ENCODE measurements at regions not wholly inside any gene's neighbourhood (a gene's known extent, or its start where the extent isn't known, plus 50 kb on each side); places are given as distances from the start of the nearest gene placed in this dataset.

DNA sequence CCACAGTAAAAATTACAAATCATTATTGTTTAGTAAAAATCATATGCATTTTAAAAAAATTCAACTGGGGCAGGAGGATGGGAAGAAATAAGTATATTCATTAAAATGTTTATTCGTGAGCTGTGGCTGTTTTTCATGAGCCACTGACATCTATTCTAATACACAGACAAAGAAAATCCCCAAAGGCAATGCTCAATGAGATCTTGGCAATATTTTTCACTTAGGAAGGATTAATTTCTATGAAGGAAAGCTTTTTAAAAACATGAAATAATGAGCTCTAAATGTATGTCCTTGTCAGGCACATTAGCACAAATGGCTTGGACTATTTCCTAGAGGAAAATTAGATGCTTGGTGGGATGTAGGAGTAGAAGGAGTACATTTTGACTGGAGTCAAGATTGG is 262.0 kb upstream of the MMADHC start:
- Histone ChIP-seq H3K4me1 (ENCODE audit: control insufficient read depth, extremely low read depth, insufficient read depth, low read length) (no peaks in the 10 kb centered on the region), H2AFZ (ENCODE audit: low read depth, low read length) (no peak overlapping the region), H3K9ac (replicated peaks; ENCODE audit: extremely low read depth, insufficient read depth, low read length) (no peak overlapping the region), H3K9me3 (replicated peaks; ENCODE audit: control insufficient read depth, insufficient read depth, low read length) (no peaks in the 10 kb centered on the region), H3K9me1 (replicated peaks; ENCODE audit: control insufficient read depth, extremely low read depth, insufficient read depth, low read length) (no peaks in the 10 kb centered on the region), H3K27ac (ENCODE audit: insufficient read depth, low read depth, low read length) (no peak overlapping the region), H3K36me3 (ENCODE audit: control insufficient read depth in 2 of 2, extremely low read depth in 1 of 2, insufficient read depth in 2 of 2, low read length in 2 of 2) (no peaks in the 10 kb centered on the region), H3K4me3 (replicated peaks in 1 of 3; ENCODE audit: insufficient read depth in 1 of 3, low read depth in 1 of 3, low read length in 3 of 3) (no peak overlapping the region), H4K20me1 (replicated peaks; ENCODE audit: control insufficient read depth, extremely low read depth, insufficient read depth, low read length) (no peaks in the 10 kb centered on the region), H3K4me2 (ENCODE audit: insufficient read depth, low read length) (no peak overlapping the region), H3K27me3 (ENCODE audit: control insufficient read depth in 2 of 2, insufficient read depth in 2 of 2, low read length in 2 of 2) (no peaks in the 10 kb centered on the region), H3K79me2 (ENCODE audit: control insufficient read depth, insufficient read depth, low read length) (no peaks in the 10 kb centered on the region)
- FAIRE-seq (no peak), DNase-seq (ENCODE audit: low read depth, low spot score) (no peak)
- ChIA-PET CTCF (no interaction called here), POLR2A (no interaction called here)
- intact Hi-C loops (cut with micrococcal nuclease) = no loop called here
- BruUV-seq (replicated peaks) = no TSS peak
- dilution Hi-C loops (cut with MboI; ENCODE audit: extremely low pct_ligation_motif_present, low sequenced_read_pairs) = no loop called here
- no peak for TF ChIP-seq MYC (IDR thresholded peaks at IDR 0.05; ENCODE audit: low read depth, low read length)
- TF ChIP-seq, protein P1, sequence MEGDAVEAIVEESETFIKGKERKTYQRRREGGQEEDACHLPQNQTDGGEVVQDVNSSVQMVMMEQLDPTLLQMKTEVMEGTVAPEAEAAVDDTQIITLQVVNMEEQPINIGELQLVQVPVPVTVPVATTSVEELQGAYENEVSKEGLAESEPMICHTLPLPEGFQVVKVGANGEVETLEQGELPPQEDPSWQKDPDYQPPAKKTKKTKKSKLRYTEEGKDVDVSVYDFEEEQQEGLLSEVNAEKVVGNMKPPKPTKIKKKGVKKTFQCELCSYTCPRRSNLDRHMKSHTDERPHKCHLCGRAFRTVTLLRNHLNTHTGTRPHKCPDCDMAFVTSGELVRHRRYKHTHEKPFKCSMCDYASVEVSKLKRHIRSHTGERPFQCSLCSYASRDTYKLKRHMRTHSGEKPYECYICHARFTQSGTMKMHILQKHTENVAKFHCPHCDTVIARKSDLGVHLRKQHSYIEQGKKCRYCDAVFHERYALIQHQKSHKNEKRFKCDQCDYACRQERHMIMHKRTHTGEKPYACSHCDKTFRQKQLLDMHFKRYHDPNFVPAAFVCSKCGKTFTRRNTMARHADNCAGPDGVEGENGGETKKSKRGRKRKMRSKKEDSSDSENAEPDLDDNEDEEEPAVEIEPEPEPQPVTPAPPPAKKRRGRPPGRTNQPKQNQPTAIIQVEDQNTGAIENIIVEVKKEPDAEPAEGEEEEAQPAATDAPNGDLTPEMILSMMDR (IDR thresholded peaks at IDR 0.05; ENCODE audit: extremely low read depth in 1 of 2, insufficient read depth in 1 of 2, low read depth in 1 of 2, low read length in 2 of 2) = no peak
- TF ChIP-seq GATA2 (IDR thresholded peaks at IDR 0.05; ENCODE audit: insufficient read depth, insufficient read length, low read depth, low read length) = no peak
- no peak for TF ChIP-seq EZH2 (IDR thresholded peaks at IDR 0.05; ENCODE audit: borderline replicate concordance, low read depth, low read length, severe bottlenecking)
- TF ChIP-seq FOS (IDR thresholded peaks at IDR 0.05; ENCODE audit: borderline replicate concordance, insufficient read depth, low read length) = no peak
- TF ChIP-seq, protein P2, sequence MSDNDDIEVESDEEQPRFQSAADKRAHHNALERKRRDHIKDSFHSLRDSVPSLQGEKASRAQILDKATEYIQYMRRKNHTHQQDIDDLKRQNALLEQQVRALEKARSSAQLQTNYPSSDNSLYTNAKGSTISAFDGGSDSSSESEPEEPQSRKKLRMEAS (IDR thresholded peaks at IDR 0.05; ENCODE audit: insufficient read depth, insufficient read length) = no peak
- TF ChIP-seq POLR2AphosphoS5 (IDR thresholded peaks at IDR 0.05; ENCODE audit: insufficient read depth, low read depth, low read length) = no peak
